T-helper 9 cell (primary cell): ENCODE measurements at regions not wholly inside any gene's neighbourhood (a gene's known extent, or its start where the extent isn't known, plus 50 kb on each side); places are given as distances from the start of the nearest gene placed in this dataset.

ENCODE experiments used
- DNase-seq: peaks from one replicate; pipeline ENCODE4 v3.0.0-alpha.2; 2020

- DNase-seq = no peak
Observed at GRCh38 chr18:78884502-78884901, 95.1 kb upstream of the SALL3 start.

GRCh38 chr18:78889250-78889649 is 90.4 kb upstream of the SALL3 start:
- DNase-seq = no peak

- DNase-seq = no peak
Observed at GRCh38 chr18:78890388-78890787, 89.2 kb upstream of the SALL3 start.

GRCh38 chr18:78891185-78891762 is 88.3 kb upstream of the SALL3 start:
- no peak for DNase-seq

- DNase-seq = no peak
Observed at GRCh38 chr18:78892177-78892576, 87.4 kb upstream of the SALL3 start.

GRCh38 chr18:78892721-78893120 is 86.9 kb upstream of the SALL3 start:
- no peak for DNase-seq

GRCh38 chr18:78893281-78894032 is 86.2 kb upstream of the SALL3 start:
- DNase-seq = no peak

GRCh38 chr18:78894033-78894305 is 85.6 kb upstream of the SALL3 start:
- no peak for DNase-seq

- no peak for DNase-seq
Observed at GRCh38 chr18:78895207-78896001, 84.2 kb upstream of the SALL3 start.

GRCh38 chr18:78896111-78896905 is 83.3 kb upstream of the SALL3 start:
- DNase-seq = no peak

GRCh38 chr18:78898066-78898465 is 81.6 kb upstream of the SALL3 start:
- no peak for DNase-seq

GRCh38 chr18:78898635-78899034 is 81.0 kb upstream of the SALL3 start:
- DNase-seq = no peak

- no peak for DNase-seq
Observed at GRCh38 chr18:78899241-78899640, 80.4 kb upstream of the SALL3 start.

- no peak for DNase-seq
Observed at GRCh38 chr18:78900938-78901909, 78.4 kb upstream of the SALL3 start.

GRCh38 chr18:78901923-78902794 is 77.5 kb upstream of the SALL3 start:
- DNase-seq = no peak

- DNase-seq = no peak
Observed at GRCh38 chr18:78902795-78903435, 76.7 kb upstream of the SALL3 start.

- no peak for DNase-seq
Observed at GRCh38 chr18:78903436-78904178, 76.0 kb upstream of the SALL3 start.

- DNase-seq = no peak
Observed at GRCh38 chr18:78904179-78904531, 75.5 kb upstream of the SALL3 start.

- no peak for DNase-seq
Observed at GRCh38 chr18:78905334-78905733, 74.3 kb upstream of the SALL3 start.

- no peak for DNase-seq
Observed at GRCh38 chr18:78906066-78906465, 73.6 kb upstream of the SALL3 start.
